Erythroblast (primary cell): ENCODE measurements at regions not wholly inside any gene's neighbourhood (a gene's known extent, or its start where the extent isn't known, plus 50 kb on each side); places are given as distances from the start of the nearest gene placed in this dataset.
A peak's percentile ranks its signal among the peaks of the same experiment; 100 is the strongest.

Experiments used
- DNase-seq, 2 experiments: peaks; one replicate each; lab custom pipeline; 2025; lab: John Stamatoyannopoulos, UW
- GATA1 ChIP-seq: IDR thresholded peaks from 2 replicates; pipeline ENCODE4 v1.6.1; 2011; ENCODE audit warnings: low read depth, mild to moderate bottlenecking, control low read depth, low read length, moderate library complexity
- POLR2A ChIP-seq: IDR thresholded peaks from 2 replicates; pipeline ENCODE4 v1.6.1; 2011; ENCODE audit warnings: mild to moderate bottlenecking, low read length

DNA sequence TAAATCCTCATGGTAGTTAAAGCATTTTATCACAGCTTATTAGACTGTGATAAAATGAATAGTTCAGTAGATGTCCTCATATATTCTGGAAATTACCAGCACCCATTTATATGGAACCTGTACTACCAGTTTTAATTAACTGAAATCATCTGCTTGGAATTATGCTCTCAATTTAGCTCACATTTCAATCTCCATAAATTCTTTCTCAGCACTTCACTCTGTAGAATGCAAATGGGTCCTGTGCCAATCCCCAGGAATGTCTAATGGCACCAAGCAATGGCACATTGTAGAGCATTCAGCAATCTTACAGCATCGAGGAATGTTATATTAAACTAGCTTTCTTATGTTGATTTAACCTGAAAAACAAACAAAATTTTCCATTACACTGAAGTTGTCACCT is 355.1 kb downstream of the PDHA2 start:
- DNase-seq = no peak
- no peak for TF ChIP-seq POLR2A
- no peak for TF ChIP-seq GATA1

DNA sequence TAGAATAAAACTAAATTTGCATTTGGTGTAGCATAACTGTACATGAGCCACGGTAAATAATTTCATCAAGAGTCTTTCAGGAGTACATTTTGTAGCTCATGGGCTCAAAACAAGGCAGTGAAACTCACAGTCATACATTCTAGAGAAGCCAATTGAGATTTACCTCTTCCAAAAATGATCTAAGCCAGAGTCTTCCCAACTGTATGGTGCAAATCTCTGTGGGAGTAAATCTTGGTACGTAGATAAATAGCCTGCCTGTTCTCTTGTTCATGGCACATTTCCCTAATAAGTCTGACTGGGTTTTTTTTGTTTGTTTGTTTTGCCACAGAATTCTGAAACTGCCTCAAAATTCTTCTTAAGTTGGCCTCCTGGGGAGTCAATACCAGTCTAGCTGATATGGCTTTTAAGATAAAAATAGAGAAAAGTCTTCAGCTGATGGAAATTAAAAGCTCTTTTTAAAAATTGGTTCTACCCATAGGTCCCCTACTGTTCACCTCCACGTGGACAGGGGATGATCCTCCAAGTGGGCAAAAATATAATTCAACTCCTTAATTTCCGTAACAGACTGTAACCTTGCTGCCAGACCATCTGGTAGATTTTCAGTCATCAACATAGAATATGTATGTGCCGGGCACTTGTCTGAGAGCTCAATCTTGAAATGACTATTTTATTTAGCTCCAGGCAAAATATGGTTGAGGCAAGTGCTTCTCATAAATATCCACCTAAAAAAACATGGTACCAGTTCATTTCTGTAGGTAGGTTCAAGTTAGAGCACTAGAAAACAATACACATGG is 365.4 kb downstream of the PDHA2 start:
- DNase-seq = no peak

DNA sequence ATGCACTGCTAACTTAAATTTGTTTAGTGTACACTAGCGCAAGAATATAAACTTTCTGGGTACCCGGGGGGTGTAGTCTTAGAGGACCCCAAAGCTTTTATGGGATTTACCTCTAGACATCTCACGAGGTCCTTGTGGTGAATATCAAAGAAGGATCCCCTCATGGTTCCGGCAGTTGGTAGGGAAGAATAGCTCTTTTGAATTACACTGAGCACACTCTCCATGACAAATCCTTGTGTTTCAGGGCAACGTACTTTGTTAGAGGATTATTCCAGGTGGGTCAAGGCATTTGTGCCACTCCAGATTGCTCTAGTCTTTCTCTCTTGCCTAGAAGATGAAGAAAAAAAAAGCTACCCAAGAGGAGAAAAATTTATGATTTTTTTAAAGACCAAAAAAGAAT is 387.6 kb downstream of the PDHA2 start:
- TF ChIP-seq POLR2A = no peak
- no peak for TF ChIP-seq GATA1
- DNase-seq = no peak

More for the DNA sequence above, 365.4 kb downstream of the PDHA2 start:
- TF ChIP-seq GATA1 (no peak), POLR2A (no peak)

DNA sequence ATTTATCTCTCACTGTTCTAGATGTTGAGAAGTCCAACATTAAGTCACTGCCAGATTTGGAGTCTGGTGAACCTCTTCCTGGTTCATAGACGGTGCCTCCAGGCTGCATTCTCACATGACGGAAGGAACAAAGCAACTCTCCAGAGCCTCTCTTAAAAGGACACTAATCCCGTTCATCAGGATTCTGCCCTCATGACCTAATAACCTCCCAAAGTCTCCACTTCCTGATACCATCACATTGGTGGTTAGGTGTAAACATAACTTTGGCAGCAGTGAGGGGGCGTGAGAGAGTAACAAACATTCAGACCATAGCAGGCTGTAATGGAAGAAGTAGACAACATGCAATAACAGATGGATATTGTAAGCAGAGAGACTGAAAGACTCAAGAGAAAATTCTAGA is 388.6 kb downstream of the PDHA2 start:
- TF ChIP-seq GATA1 = no peak
- no peak for TF ChIP-seq POLR2A
- peak in 1 of 2 experiments; percentile 23 for DNase-seq

DNA sequence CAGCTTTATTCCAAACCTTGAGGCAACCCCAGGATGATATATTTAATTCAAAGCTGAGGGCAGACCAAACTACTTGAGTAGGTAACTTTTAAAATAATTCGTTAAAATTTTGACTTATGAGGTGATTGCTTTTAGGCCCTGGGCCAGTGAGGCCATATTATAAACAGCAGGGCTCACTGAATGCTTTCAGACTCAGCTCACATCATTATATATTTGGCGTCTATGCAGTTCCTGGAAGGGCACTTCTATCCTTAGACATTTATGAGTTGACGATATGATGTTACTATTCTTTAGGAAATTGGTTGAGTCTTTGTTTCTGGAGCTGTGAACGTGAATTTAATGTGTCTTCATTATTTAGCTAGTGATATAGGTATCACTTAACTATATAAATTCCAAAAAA is 400.1 kb downstream of the PDHA2 start:
- DNase-seq = no peak
- no peak for TF ChIP-seq GATA1
- TF ChIP-seq POLR2A = no peak

DNA sequence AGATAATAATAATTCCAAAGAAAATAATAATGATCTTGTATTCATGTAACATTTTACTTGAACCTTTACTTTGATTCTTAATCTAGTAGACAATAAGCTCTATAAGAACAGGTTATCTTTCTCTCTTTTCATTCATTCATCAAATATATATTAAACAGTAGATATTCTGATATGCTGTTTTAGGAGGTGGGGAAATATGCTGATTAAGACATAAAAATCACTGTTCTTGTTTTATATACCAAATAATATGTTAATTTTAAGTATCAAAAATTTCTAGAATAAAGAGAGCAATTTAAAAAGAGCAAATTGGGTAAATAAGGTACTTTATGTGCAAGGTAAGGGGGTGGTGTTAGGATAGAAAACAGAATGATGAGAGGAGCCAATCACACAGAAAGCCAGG is 401.9 kb downstream of the PDHA2 start:
- no peak for DNase-seq
- TF ChIP-seq GATA1 (no peak), POLR2A (no peak)

DNA sequence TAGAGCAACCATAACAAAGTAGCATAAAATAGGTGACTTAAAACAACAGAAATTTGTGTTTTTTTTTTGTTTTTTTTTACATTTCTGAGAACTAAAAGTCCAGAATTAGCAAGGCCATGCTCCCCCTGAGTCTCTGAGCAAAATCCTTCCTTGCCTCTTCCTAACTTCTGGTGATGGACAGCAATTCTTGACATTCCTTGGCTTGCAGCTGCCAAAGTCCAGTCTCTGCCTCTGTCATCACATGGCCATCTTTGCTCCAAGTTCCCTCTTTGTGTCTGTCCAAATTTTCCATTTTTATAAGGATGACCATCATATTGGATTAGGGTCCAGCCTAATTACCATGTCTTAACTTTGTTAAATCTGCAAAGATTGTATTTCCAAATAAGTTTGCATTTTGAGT is 407.2 kb downstream of the PDHA2 start:
- no peak for DNase-seq
- TF ChIP-seq POLR2A (no peak), GATA1 (no peak)

DNA sequence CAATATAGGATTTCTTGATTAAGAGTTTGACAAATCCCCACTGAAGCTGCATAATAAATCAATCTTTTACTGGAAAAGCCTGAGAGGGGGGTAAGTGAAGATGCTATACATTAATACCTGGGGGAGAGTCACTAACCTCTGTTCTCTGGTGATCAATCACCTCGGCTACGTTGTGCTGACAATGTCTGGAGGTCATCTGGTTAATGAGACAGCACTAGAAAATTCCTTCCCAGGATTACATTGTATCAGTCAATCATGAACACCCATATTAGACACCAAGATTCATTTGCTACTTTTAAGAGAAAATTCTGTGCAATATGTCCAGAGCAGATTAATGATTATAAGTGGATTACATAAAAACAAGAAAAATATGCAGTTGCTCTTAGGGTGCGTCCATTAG is 408.3 kb downstream of the PDHA2 start:
- no peak for TF ChIP-seq POLR2A
- TF ChIP-seq GATA1 = no peak
- no peak for DNase-seq

DNA sequence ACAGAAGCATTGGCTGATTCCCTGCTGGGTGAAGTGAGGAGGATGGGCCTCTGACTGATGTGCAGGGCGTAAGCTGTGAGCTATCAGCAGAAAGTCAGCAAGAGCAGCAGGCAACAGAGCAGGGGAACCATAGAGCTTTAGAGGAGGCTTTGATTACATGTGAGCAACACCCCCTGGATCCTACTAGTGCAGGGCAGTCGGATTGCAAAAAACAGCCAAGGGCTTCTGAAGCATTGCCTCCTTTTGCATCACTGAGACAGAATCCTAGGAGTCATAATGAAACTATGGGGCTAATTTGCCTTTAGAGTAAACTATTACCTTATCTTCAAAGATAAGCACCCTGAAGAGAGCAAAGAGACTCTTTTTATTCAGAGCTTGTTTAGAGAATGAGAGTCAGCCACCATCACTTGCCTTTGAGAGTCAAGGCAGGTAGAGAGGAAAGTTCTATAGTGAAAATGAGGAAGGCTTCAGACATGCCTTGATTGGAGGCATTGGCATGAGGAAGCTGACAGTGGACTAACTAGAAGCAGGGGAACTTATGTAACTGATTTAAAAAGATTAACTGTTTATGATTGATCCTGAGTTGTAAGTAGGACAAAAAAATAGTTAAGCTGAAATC is 420.3 kb downstream of the PDHA2 start:
- TF ChIP-seq GATA1 (no peak), POLR2A (no peak)
- peak in 1 of 2 experiments; percentile 14 for DNase-seq

DNA sequence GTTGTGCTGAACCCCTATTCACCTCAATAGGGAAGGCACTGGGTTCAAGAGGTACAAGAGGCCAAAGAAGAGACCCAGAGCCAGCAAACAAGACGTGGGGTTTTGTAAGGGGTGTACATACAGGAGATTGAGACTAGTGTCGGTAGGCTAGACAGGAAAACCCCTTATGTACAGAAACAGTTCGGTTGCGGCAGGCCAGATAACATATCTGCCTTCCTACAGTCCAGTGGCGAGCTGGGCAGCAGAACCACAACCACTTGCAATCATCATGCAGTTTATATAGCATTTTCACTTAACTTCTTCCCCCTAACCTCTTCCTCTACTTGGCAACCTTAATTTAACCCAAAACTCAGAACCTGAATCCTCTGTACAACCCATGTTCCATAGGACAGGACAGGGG is 422.2 kb downstream of the PDHA2 start:
- no peak for TF ChIP-seq GATA1
- peak; percentile 6 to 24 for DNase-seq

DNA sequence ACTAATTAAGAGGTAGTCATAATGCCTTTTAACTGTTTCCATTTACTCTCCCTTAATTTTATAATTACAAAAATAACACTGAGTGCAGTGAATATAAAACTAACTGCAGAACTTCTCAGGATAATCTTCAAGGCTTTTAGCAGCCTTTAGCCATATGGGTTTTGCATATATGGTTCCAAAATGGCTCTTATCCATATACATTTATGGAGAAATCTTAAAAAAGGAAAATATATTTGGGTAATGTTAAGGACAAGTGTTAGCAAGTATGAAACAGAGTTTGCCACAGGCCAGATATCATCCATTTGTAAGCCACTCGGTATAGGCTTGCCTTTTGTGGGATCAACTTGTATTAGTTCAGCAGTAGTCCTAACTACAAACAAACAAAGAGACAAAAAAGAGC is 423.4 kb downstream of the PDHA2 start:
- no peak for DNase-seq
- TF ChIP-seq GATA1 = no peak
- TF ChIP-seq POLR2A = no peak

DNA sequence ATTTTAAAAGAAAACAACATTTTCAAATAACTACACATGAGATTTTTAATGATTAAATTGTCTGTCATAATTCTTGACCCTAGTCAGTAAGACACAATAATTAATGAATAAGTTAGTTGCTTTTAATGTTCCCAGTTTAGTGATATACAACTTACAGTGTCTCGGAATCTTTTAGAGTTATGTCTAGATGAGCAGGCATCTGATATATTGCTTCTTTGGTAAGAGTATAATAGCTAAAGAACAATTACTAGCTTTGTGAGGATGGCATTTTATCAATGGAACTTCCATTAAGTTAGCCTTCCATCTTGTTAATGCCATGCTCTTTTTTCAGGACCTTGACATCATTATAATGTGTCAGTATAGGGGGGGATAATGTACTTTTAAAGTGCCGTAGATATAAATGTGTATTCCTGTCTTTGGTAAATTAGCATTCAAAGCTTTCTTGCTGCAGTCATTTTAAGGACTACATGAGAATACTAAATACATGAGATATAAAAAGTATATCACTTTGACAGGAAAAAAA is 425.1 kb downstream of the PDHA2 start:
- no peak for DNase-seq
- TF ChIP-seq GATA1 (no peak), POLR2A (no peak)

DNA sequence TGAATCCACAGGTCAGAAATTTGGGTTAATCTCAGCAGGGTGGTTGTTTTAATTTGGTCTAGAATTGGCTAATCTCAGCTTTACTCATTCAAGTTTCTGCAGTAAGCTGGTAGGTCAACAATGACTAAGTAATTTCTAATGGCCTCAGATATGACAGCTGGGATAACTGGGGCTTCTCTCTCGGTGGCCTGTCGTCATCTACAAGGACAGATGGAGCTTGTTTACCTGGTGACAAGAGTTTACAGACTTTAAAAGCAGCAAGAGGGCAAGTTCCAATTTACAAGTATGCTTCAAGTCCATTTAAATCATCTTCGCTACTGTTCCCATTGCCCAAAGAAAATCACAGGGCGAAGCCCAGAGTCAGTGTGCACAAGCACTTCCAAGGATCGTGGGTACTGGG is 453.9 kb downstream of the PDHA2 start:
- DNase-seq = peak; percentile 27 to 69
- no peak for TF ChIP-seq GATA1
- TF ChIP-seq POLR2A = no peak

DNA sequence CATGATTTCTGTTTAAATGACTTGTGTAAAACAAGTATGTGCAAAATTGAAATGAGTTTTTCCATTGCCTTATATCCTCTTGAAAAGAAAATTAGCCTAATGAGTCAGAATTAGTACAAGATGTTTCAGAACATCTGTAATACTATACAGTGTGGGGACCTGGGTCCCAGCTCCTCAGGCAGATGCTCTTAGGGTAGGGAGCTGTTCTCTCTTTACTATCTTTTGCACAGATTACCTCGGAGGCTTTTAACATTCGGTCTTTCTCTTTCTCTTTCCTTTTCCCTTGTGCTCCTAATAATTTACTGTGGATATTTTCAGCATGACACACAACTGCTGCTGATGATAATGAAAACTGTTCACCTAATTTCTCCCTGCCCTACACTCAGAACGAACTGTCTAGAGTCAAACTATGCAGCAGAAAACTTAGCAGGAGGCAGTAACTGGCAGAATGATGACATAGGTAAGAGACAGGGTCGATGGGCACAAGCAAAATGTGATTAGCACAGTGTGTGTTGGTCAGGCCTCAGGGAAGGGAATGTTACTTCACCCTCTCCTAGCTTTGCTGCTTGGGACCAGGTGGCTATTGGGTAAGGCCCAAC is 455.3 kb downstream of the PDHA2 start:
- TF ChIP-seq GATA1 = no peak
- TF ChIP-seq POLR2A = no peak

DNA sequence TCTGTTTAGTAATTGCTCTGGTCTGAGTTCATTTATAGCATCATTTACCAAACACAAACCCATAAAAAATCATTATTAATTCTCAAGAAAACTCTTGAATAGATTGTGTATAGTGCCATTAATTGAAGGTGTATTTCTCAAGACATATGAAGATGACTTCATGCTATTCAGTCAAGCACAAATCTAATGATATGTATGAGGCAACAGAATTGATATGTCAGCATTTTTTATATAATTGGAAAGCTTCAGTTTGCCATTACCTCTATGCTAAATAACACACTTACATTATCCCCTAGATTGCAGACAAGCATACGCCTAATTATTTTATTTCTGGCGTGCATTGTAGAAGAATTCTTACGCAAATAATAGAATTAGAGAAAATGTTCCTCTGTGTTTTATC is 461.8 kb downstream of the PDHA2 start:
- TF ChIP-seq POLR2A = no peak
- TF ChIP-seq GATA1 = no peak
- no peak for DNase-seq

More for the DNA sequence above, 455.3 kb downstream of the PDHA2 start:
- DNase-seq = no peak
